Endothelial cell of umbilical vein (primary cell): ENCODE measurements at regions not wholly inside any gene's neighbourhood (a gene's known extent, or its start where the extent isn't known, plus 50 kb on each side); places are given as distances from the start of the nearest gene placed in this dataset.

ENCODE experiments used
- BruUV-seq: library from RNA; stranded (reverse); fragments of 400-500 nt; replicated peaks from 2 replicates; lab custom pipeline; 2021; lab: Mats Ljungman, UMichigan
- CTCF ChIA-PET: fragments of 300-600, 350-600 bp; sonication (Branson Sonifier 250); formaldehyde crosslinking; loops from one replicate; lab custom pipeline; 2021; ENCODE audit warnings: antibody characterized with exemption, inconsistent platforms; lab: Charles Lee
- POLR2A ChIA-PET: fragments of 300-600, 350-600 bp; sonication (Branson Sonifier 250); formaldehyde crosslinking; loops from one replicate; lab custom pipeline; 2021; ENCODE audit warnings: antibody characterized with exemption, inconsistent platforms; lab: Charles Lee
- DNase-seq: peaks from one replicate; pipeline ENCODE4 v3.0.0-alpha.2; 2011; ENCODE audit warnings: low read depth, low spot score
- FAIRE-seq: peaks from 2 replicates; lab custom pipeline; 2011; peaks lifted over from hg19 to GRCh38; lab: Jason Lieb, UNC
- H2AFZ ChIP-seq: 2 replicates; pipeline ENCODE4 v1.6.0; 2012; ENCODE audit warnings: low read depth, low read length, control low read depth, inconsistent platforms
- H3K27ac ChIP-seq: 2 replicates; pipeline ENCODE4 v1.5.1; 2011; ENCODE audit warnings: low read depth, mild to moderate bottlenecking, control low read depth, low read length, moderate library complexity; ENCODE audit not compliant: insufficient read depth
- H3K27me3 ChIP-seq, 2 experiments: 2 replicates each; pipeline versions ENCODE4 v1.6.0 to v1.6.1; 2011; ENCODE audit warnings: low read length in 2 of 2, mixed read lengths in 1 of 2; ENCODE audit not compliant: control insufficient read depth in 2 of 2, insufficient read depth in 2 of 2
- H3K36me3 ChIP-seq, 2 experiments: 2 replicates in 1 of 2; 3 replicates in 1 of 2; pipeline ENCODE4 v1.5.1; 2011; ENCODE audit warnings: low read length in 2 of 2, mild to moderate bottlenecking in 1 of 2, moderate library complexity in 1 of 2; ENCODE audit not compliant: control insufficient read depth in 2 of 2, insufficient read depth in 2 of 2; ENCODE audit errors: extremely low read depth in 1 of 2
- H3K4me1 ChIP-seq: 3 replicates; pipeline ENCODE4 v1.5.1; 2011; ENCODE audit warnings: mild to moderate bottlenecking, low read length; ENCODE audit not compliant: control insufficient read depth, insufficient read depth; ENCODE audit errors: extremely low read depth
- H3K4me2 ChIP-seq: 2 replicates; pipeline ENCODE4 v1.6.1; 2011; ENCODE audit warnings: low read length, control low read depth, mixed read lengths; ENCODE audit not compliant: insufficient read depth
- H3K4me3 ChIP-seq, 3 experiments: fragments of 200-600 bp in 1 of 3; sonication (generic), shearing (Covaris generic) in 1 of 3; replicated peaks in 1 of 3; 2 replicates each; pipeline ENCODE4 v1.5.1; 2011 to 2016; ENCODE audit warnings: control low read depth in 3 of 3, low read length in 3 of 3, mild to moderate bottlenecking in 2 of 3, inconsistent platforms in 1 of 3, low read depth in 1 of 3, moderate library complexity in 1 of 3; ENCODE audit not compliant: insufficient read depth in 1 of 3
- H3K79me2 ChIP-seq: 2 replicates; pipeline ENCODE4 v1.6.0; 2012; ENCODE audit warnings: low read length, inconsistent platforms; ENCODE audit not compliant: control insufficient read depth, insufficient read depth
- H3K9ac ChIP-seq: replicated peaks from 2 replicates; pipeline ENCODE3; 2011; ENCODE audit warnings: low read length, control low read depth; ENCODE audit not compliant: insufficient read depth; ENCODE audit errors: extremely low read depth
- H3K9me1 ChIP-seq: replicated peaks from 3 replicates; pipeline ENCODE4 v1.6.0; 2011; ENCODE audit warnings: mild to moderate bottlenecking, low read length; ENCODE audit not compliant: control insufficient read depth, insufficient read depth; ENCODE audit errors: extremely low read depth
- H3K9me3 ChIP-seq: replicated peaks from 2 replicates; pipeline ENCODE4 v1.5.1; 2012; ENCODE audit warnings: low read length, inconsistent platforms; ENCODE audit not compliant: control insufficient read depth, insufficient read depth
- H4K20me1 ChIP-seq: replicated peaks from 2 replicates; pipeline ENCODE3; 2011; ENCODE audit warnings: mild to moderate bottlenecking, low read length; ENCODE audit not compliant: control insufficient read depth, insufficient read depth; ENCODE audit errors: extremely low read depth
- EZH2 ChIP-seq: IDR thresholded peaks from 2 replicates; pipeline ENCODE4 v1.6.1; 2012; ENCODE audit warnings: borderline replicate concordance, low read depth, mild to moderate bottlenecking, moderate library complexity, low read length, inconsistent platforms; ENCODE audit not compliant: severe bottlenecking
- FOS ChIP-seq: IDR thresholded peaks from 2 replicates; pipeline ENCODE4 v1.6.1; 2011; ENCODE audit warnings: mild to moderate bottlenecking, low read length, moderate library complexity, borderline replicate concordance; ENCODE audit not compliant: insufficient read depth
- GATA2 ChIP-seq: IDR thresholded peaks from 2 replicates; pipeline ENCODE4 v1.7.0; 2011; ENCODE audit warnings: low read depth, mild to moderate bottlenecking, moderate library complexity, mixed read lengths, low read length; ENCODE audit not compliant: insufficient read length, insufficient read depth
- JUN ChIP-seq: IDR thresholded peaks from 2 replicates; pipeline ENCODE4 v1.6.1; 2011; ENCODE audit warnings: borderline replicate concordance, low read depth; ENCODE audit not compliant: insufficient read length, insufficient read depth
- MYC ChIP-seq: IDR thresholded peaks from one replicate; pipeline ENCODE4 v1.6.1; 2011; ENCODE audit warnings: mild to moderate bottlenecking, low read depth, low read length
- POLR2A ChIP-seq: IDR thresholded peaks from 2 replicates; pipeline ENCODE4 v1.6.1; 2012; ENCODE audit warnings: low read depth, mild to moderate bottlenecking, control low read depth, low read length
- POLR2AphosphoS5 ChIP-seq: IDR thresholded peaks from 2 replicates; pipeline ENCODE4 v1.6.1; 2012; ENCODE audit warnings: low read depth, mild to moderate bottlenecking, control low read depth, low read length, moderate library complexity; ENCODE audit not compliant: insufficient read depth
- dilution Hi-C: fragments of 300-500 bp; cut with MboI; formaldehyde crosslinking; loops from one replicate; pipeline ENCODE4 v1.15.0; 2019; ENCODE audit warnings: low sequenced_read_pairs; ENCODE audit not compliant: extremely low pct_ligation_motif_present
- intact Hi-C: fragments of 100-400 bp; cut with micrococcal nuclease; formaldehyde crosslinking; loops from one replicate; pipeline ENCODE4 v1.10.0; 2022
- TF ChIP-seq, protein P1 (sequence below): IDR thresholded peaks from 2 replicates; pipeline ENCODE4 v1.6.1; 2011; ENCODE audit not compliant: insufficient read depth, insufficient read length
- TF ChIP-seq, protein P2 (sequence below), 2 donors: IDR thresholded peaks; 1 replicate in 1 of 2; 2 replicates in 1 of 2; pipeline ENCODE4 v1.5.1; 2011; ENCODE audit warnings: low read length in 2 of 2, mild to moderate bottlenecking in 2 of 2, moderate library complexity in 2 of 2, control low read depth in 1 of 2, inconsistent platforms in 1 of 2, low read depth in 1 of 2; ENCODE audit not compliant: insufficient read depth in 1 of 2; ENCODE audit errors: extremely low read depth in 1 of 2

DNA sequence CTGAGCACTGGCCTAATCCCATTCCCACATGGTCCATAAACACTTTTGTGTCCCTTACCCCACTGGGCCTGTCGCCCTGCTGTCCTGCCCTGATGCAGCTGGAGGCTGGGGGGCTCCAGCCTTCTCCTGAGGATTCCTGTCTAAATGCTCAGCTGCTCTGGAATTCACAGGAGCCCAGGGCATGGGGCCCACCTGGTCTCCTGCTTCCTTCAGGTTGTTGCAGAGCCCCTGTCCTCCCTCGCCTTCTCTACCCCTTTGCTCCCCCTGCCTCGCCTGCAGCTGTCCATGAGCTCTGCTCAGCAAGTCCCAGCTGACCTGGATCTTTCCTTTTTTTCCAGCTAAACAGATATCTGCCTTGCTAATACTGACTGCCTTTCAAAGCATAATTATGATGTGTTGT is 286.9 kb downstream of the XXYLT1 start:
- CTCF ChIA-PET = interaction anchor here (0.9 to 1.4 kb wide), 2 partner anchors 12 to 53 kb away, joined by 3 to 4 read pairs; no protein-coding TSS in a partner anchor
- no peaks in the 10 kb centered on the region for H3K27me3 ChIP-seq
- BruUV-seq = no TSS peak
- no peak overlapping the region for H3K4me3 ChIP-seq
- POLR2A ChIA-PET = no interaction called here
- H3K79me2 ChIP-seq = no peaks in the 10 kb centered on the region
- H3K9me3 ChIP-seq = no peaks in the 10 kb centered on the region
- intact Hi-C loops = loop anchor here (2.0 kb wide), 1 partner anchor 53 kb away; no protein-coding TSS in a partner anchor
- H3K4me1 ChIP-seq = no peaks in the 10 kb centered on the region
- FAIRE-seq = no peak
- no peaks in the 10 kb centered on the region for H3K36me3 ChIP-seq
- dilution Hi-C loops = no loop called here
- H3K9me1 ChIP-seq = no peaks in the 10 kb centered on the region
- H3K4me2 ChIP-seq = no peak overlapping the region
- DNase-seq = no peak
- TF ChIP-seq POLR2AphosphoS5 (no peak), EZH2 (no peak)
- no peak overlapping the region for H2AFZ ChIP-seq
- no peaks in the 10 kb centered on the region for H4K20me1 ChIP-seq
- no peak overlapping the region for H3K9ac ChIP-seq
- no peak overlapping the region for H3K27ac ChIP-seq

DNA sequence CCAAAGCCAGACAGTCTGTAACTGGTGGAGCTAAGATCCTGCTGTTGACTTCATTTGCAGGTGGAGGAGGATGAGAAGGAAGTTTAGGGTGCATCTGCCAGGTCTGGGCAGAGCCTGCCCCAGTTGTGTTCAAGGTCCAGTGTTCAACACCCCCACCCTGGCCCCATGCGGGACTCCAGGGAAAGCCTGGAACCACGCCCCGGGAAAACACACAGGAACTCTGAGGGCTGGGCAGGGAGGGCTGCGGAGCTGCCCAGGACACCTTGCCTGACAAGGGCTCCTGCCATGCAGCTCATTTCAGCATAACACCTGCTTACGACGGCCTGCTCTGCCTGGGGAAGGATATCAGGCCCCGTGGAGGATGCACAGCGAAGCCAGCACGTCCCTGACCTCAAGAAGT is 286.3 kb downstream of the XXYLT1 start:
- no peaks in the 10 kb centered on the region for H3K36me3 ChIP-seq
- FAIRE-seq (no peak), DNase-seq (no peak)
- no peaks in the 10 kb centered on the region for H3K9me1 ChIP-seq
- H3K9me3 ChIP-seq = no peaks in the 10 kb centered on the region
- H3K27me3 ChIP-seq = no peaks in the 10 kb centered on the region
- POLR2A ChIA-PET = no interaction called here
- no peaks in the 10 kb centered on the region for H4K20me1 ChIP-seq
- H3K4me2 ChIP-seq = no peak overlapping the region
- H2AFZ ChIP-seq = no peak overlapping the region
- no TSS peak for BruUV-seq
- H3K9ac ChIP-seq = no peak overlapping the region
- TF ChIP-seq FOS (no peak), GATA2 (no peak), JUN (no peak), POLR2A (no peak), EZH2 (no peak), POLR2AphosphoS5 (no peak), MYC (no peak)
- TF ChIP-seq, protein P1, sequence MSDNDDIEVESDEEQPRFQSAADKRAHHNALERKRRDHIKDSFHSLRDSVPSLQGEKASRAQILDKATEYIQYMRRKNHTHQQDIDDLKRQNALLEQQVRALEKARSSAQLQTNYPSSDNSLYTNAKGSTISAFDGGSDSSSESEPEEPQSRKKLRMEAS = no peak
- TF ChIP-seq, protein P2, sequence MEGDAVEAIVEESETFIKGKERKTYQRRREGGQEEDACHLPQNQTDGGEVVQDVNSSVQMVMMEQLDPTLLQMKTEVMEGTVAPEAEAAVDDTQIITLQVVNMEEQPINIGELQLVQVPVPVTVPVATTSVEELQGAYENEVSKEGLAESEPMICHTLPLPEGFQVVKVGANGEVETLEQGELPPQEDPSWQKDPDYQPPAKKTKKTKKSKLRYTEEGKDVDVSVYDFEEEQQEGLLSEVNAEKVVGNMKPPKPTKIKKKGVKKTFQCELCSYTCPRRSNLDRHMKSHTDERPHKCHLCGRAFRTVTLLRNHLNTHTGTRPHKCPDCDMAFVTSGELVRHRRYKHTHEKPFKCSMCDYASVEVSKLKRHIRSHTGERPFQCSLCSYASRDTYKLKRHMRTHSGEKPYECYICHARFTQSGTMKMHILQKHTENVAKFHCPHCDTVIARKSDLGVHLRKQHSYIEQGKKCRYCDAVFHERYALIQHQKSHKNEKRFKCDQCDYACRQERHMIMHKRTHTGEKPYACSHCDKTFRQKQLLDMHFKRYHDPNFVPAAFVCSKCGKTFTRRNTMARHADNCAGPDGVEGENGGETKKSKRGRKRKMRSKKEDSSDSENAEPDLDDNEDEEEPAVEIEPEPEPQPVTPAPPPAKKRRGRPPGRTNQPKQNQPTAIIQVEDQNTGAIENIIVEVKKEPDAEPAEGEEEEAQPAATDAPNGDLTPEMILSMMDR (IDR thresholded peaks at IDR 0.05; ENCODE audit: extremely low read depth in 1 of 2, insufficient read depth in 1 of 2, low read depth in 1 of 2, low read length in 2 of 2) = no peak
- no peak overlapping the region for H3K4me3 ChIP-seq
- dilution Hi-C loops = no loop called here
- no peaks in the 10 kb centered on the region for H3K79me2 ChIP-seq
- no peaks in the 10 kb centered on the region for H3K4me1 ChIP-seq
- CTCF ChIA-PET = interaction anchor here (0.9 to 1.4 kb wide), 2 partner anchors 12 to 54 kb away, joined by 3 to 4 read pairs; no protein-coding TSS in a partner anchor
- intact Hi-C loops = loop anchor here (2.0 kb wide), 1 partner anchor 54 kb away; no protein-coding TSS in a partner anchor
- H3K27ac ChIP-seq = no peak overlapping the region
